BLaER1 (cell line): ENCODE measurements at regions not wholly inside any gene's neighbourhood (a gene's known extent, or its start where the extent isn't known, plus 50 kb on each side); places are given as distances from the start of the nearest gene placed in this dataset.
"Not testable (repeated sequence)": the region's sequence is repeated elsewhere in the genome, so short reads cannot be mapped to it uniquely, and the experiment has no call there.

Source experiments
- H3K27ac ChIP-seq: shearing (Covaris generic); formaldehyde crosslinking; 2 replicates; pipeline ENCODE4 v1.8.1; 2022
- H3K27me3 ChIP-seq: shearing (Covaris generic); formaldehyde crosslinking; 2 replicates; pipeline ENCODE4 v1.8.1; 2022
- H3K36me3 ChIP-seq: shearing (Covaris generic); formaldehyde crosslinking; 2 replicates; pipeline ENCODE4 v1.8.1; 2022
- H3K4me1 ChIP-seq: shearing (Covaris generic); formaldehyde crosslinking; 2 replicates; pipeline ENCODE4 v1.8.1; 2022
- H3K4me2 ChIP-seq: shearing (Covaris generic); formaldehyde crosslinking; 2 replicates; pipeline ENCODE4 v1.8.1; 2022
- H3K4me3 ChIP-seq: shearing (Covaris generic); formaldehyde crosslinking; 2 replicates; pipeline ENCODE4 v1.8.1; 2022
- H3K9ac ChIP-seq: shearing (Covaris generic); formaldehyde crosslinking; 2 replicates; pipeline ENCODE4 v1.8.1; 2022
- H3K9me3 ChIP-seq: shearing (Covaris generic); formaldehyde crosslinking; 2 replicates; pipeline ENCODE4 v1.8.1; 2022
- H4K20me1 ChIP-seq: shearing (Covaris generic); formaldehyde crosslinking; 2 replicates; pipeline ENCODE4 v1.8.1; 2022
- Cebpa-rat ChIP-seq: shearing (Covaris generic); IDR thresholded peaks from 2 replicates; pipeline ENCODE4 v1.8.1; 2022

GRCh38 chrX:131402124-131402811 lies 113.2 kb upstream of the IGSF1 start:
- H3K9ac ChIP-seq, result no peak overlapping the region
- H4K20me1 ChIP-seq, result no peaks in the 10 kb centered on the region
- H3K27me3 ChIP-seq, result peaks cover 77% of the 10 kb centered on the region
- no peak overlapping the region for H3K4me3 ChIP-seq
- no peaks in the 10 kb centered on the region for H3K36me3 ChIP-seq
- H3K27ac ChIP-seq, result no peak overlapping the region
- H3K9me3 ChIP-seq, result no peaks in the 10 kb centered on the region
- no peaks in the 10 kb centered on the region for H3K4me1 ChIP-seq
- no peak overlapping the region for H3K4me2 ChIP-seq
- no peak for TF ChIP-seq Cebpa-rat

GRCh38 chrX:131405497-131405896 lies 116.4 kb upstream of the IGSF1 start:
- TF ChIP-seq Cebpa-rat, result no peak
- Histone ChIP-seq H3K27ac (no peak overlapping the region), H3K9me3 (no peaks in the 10 kb centered on the region), H3K4me1 (no peaks in the 10 kb centered on the region), H3K4me3 (no peak overlapping the region), H3K4me2 (no peak overlapping the region), H3K27me3 (peaks cover 71% of the 10 kb centered on the region), H3K9ac (no peak overlapping the region), H3K36me3 (no peaks in the 10 kb centered on the region), H4K20me1 (no peaks in the 10 kb centered on the region)

GRCh38 chrX:131424895-131425294 lies 119.0 kb upstream of the OR13H1 start:
- H3K9me3 ChIP-seq, result 0 out of 2 replicates have a peak, but pooled peaks cover 11% of the 10 kb centered on the region
- no peak overlapping the region for H3K4me2 ChIP-seq
- H4K20me1 ChIP-seq, result no peaks in the 10 kb centered on the region
- H3K9ac ChIP-seq, result no peak overlapping the region
- H3K4me1 ChIP-seq, result 0 out of 2 replicates have a peak, but pooled peaks cover 7% of the 10 kb centered on the region
- TF ChIP-seq Cebpa-rat, result no peak
- H3K27ac ChIP-seq, result no peak overlapping the region
- H3K4me3 ChIP-seq, result no peak overlapping the region
- H3K27me3 ChIP-seq, result peaks cover 93% of the 10 kb centered on the region
- H3K36me3 ChIP-seq, result no peaks in the 10 kb centered on the region

GRCh38 chrX:131430465-131430864 lies 113.4 kb upstream of the OR13H1 start:
- not testable (repeated sequence) for H3K4me3 ChIP-seq, H3K4me1 ChIP-seq, H3K9ac ChIP-seq, H3K36me3 ChIP-seq, H3K4me2 ChIP-seq, H4K20me1 ChIP-seq, H3K27ac ChIP-seq
- H3K9me3 ChIP-seq, result 0 out of 2 replicates have a peak, but pooled peaks cover 11% of the 10 kb centered on the region
- peaks cover 75% of the 10 kb centered on the region for H3K27me3 ChIP-seq

DNA sequence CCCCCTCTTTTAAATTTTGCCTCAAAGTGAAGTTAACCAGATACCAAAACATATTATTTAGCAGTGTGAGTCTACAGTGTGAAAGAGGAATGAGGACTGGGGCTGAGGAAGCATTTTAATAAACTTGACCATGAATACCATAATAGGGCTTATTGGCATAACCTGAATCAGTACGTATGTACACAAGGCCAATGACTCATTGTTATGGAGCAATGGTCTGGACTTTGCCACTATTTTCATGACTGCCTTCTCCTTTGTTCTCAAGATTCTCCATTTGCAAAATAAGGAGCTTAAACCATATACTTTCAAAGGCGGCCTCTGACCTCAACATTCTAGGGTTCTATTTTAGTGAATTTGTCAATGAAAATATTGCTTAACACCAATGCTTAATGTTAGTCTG lies 102.8 kb upstream of the OR13H1 start:
- Histone ChIP-seq H3K9me3 (no peaks in the 10 kb centered on the region), H3K4me3 (no peak overlapping the region), H3K4me2 (no peak overlapping the region), H3K27me3 (peaks cover 80% of the 10 kb centered on the region), H3K27ac (no peak overlapping the region), H3K36me3 (no peaks in the 10 kb centered on the region), H4K20me1 (no peaks in the 10 kb centered on the region; the same call in 1 of the 2 replicates), H3K9ac (no peak overlapping the region), H3K4me1 (no peaks in the 10 kb centered on the region)
- TF ChIP-seq Cebpa-rat, result no peak

DNA sequence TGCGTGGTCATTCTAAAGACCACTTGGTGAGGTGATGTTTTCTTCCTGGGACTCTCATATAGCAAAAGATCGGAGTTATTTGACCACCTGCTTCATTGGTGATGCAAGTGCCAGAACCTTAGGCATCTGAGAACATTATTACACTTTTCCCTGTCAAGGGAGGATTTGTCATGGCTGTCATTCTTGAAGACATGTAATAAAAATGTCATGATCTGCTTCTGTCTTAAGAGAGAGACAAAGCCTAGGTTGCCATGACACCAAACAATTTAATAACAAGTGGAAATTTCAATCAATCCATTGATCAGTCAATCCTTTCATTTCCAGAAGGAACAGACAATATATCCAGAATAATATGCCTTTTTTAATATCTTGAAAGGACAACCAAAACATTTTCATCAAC lies 97.9 kb upstream of the OR13H1 start:
- peaks cover 62% of the 10 kb centered on the region for H3K27me3 ChIP-seq
- H3K9me3 ChIP-seq, result 0 out of 2 replicates have a peak, but pooled peaks cover 4% of the 10 kb centered on the region
- H3K4me1 ChIP-seq, result no peaks in the 10 kb centered on the region
- no peak overlapping the region for H3K4me2 ChIP-seq
- H3K36me3 ChIP-seq, result no peaks in the 10 kb centered on the region
- no peak overlapping the region for H3K9ac ChIP-seq
- H3K4me3 ChIP-seq, result no peak overlapping the region
- no peak for TF ChIP-seq Cebpa-rat
- H3K27ac ChIP-seq, result no peak overlapping the region
- no peaks in the 10 kb centered on the region for H4K20me1 ChIP-seq

DNA sequence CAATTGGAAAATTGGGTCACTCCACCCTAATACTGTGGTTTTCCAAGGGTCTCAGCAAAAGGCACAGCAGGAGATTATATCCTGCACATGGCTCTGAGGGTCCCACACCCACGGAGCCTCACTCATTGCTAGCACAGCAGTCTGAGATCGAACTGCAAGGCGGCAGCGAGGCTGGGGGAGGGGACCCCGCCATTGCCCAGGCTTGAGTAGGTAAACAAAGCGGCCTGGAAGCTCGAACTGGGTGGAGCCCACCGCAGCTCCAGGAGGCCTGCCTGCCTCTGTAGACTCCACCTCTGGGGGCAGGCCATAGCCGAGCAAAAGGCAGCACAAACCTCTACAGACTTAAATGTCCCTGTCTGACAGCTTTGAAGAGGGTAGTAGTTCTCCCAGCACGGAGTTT lies 82.0 kb upstream of the OR13H1 start:
- H3K4me2 ChIP-seq, H4K20me1 ChIP-seq, H3K4me1 ChIP-seq: not testable (repeated sequence)

DNA sequence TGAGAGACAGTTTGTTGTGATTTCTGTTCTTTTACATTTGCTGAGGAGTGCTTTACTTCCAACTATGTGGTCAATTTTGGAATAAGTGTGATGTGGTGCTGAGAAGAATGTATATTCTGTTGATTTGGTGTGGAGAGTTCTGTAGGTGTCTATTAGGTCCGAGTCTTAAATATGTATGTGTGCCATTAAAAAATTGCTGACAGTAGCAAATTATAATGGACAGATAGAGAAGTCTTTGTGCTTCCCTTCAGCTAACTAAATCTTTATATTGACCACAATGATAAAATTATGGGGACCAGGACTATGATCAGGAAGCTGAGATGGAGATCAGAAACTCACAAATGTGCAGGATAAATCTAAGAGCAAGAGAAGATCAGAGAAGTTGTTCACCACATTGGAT lies 70.1 kb upstream of the OR13H1 start:
- not testable (repeated sequence) for H3K9me3 ChIP-seq, H4K20me1 ChIP-seq, H3K27ac ChIP-seq, H3K36me3 ChIP-seq, H3K4me3 ChIP-seq, H3K4me2 ChIP-seq, H3K4me1 ChIP-seq, H3K9ac ChIP-seq
- peaks cover 32% of the 10 kb centered on the region for H3K27me3 ChIP-seq

More for the DNA sequence above, 82.0 kb upstream of the OR13H1 start:
- not testable (repeated sequence) for H3K9ac ChIP-seq, H3K27ac ChIP-seq, H3K4me3 ChIP-seq, H3K36me3 ChIP-seq
- Histone ChIP-seq H3K27me3 (peaks cover 52% of the 10 kb centered on the region), H3K9me3 (peaks cover 12% of the 10 kb centered on the region)

- Histone ChIP-seq H3K36me3 (no peaks in the 10 kb centered on the region), H4K20me1 (no peaks in the 10 kb centered on the region), H3K27me3 (peaks cover 60% of the 10 kb centered on the region), H3K4me2 (no peak overlapping the region), H3K9me3 (peaks cover 28% of the 10 kb centered on the region), H3K4me3 (no peak overlapping the region), H3K9ac (no peak overlapping the region), H3K4me1 (no peaks in the 10 kb centered on the region), H3K27ac (no peak overlapping the region)
- no peak for TF ChIP-seq Cebpa-rat
Measured at GRCh38 chrX:131477498-131477897, 66.4 kb upstream of the OR13H1 start.
